B cell (primary cell): ENCODE measurements at regions not wholly inside any gene's neighbourhood (a gene's known extent, or its start where the extent isn't known, plus 50 kb on each side); places are given as distances from the start of the nearest gene placed in this dataset.

ENCODE experiments used
- CTCF ChIP-seq: fragments of 200-600 bp; IDR thresholded peaks from one replicate; pipeline ENCODE4 v1.8.0; 2022; ENCODE audit warnings: antibody characterized with exemption, mild to moderate bottlenecking
- EZH2 ChIP-seq: IDR thresholded peaks from 2 replicates; pipeline ENCODE4 v1.6.1; 2012; ENCODE audit warnings: borderline replicate concordance, low read depth, mild to moderate bottlenecking, moderate library complexity, low read length; ENCODE audit not compliant: insufficient read depth, poor library complexity, severe bottlenecking

GRCh38 chr3:18649666-18650363, 224.7 kb upstream of the SATB1 start:
- TF ChIP-seq CTCF (no peak), EZH2 (no peak)
